ENCODE measurements at regions not wholly inside any gene's neighbourhood (a gene's known extent, or its start where the extent isn't known, plus 50 kb on each side); places are given as distances from the start of the nearest gene placed in this dataset.
"Not testable (repeated sequence)": the region's sequence is repeated elsewhere in the genome, so short reads cannot be mapped to it uniquely, and the experiment has no call there.

- H3K36me3 ChIP-seq (ENCODE audit: control insufficient read depth, insufficient read depth, low read length, severe bottlenecking) = no peaks in the 10 kb centered on the region
- no peaks in the 10 kb centered on the region for H3K9me3 ChIP-seq (ENCODE audit: control insufficient read depth, low read length)
- H3K9ac ChIP-seq (ENCODE audit: low read length) = no peak overlapping the region
- H3K4me3 ChIP-seq (ENCODE audit: low read length) = no peak overlapping the region
- H3K4me1 ChIP-seq (ENCODE audit: control insufficient read depth, insufficient read depth, low read length) = no peaks in the 10 kb centered on the region
- H3K27me3 ChIP-seq (replicated peaks; ENCODE audit: control insufficient read depth, insufficient read depth, low read length) = no peaks in the 10 kb centered on the region
- no peak for DNase-seq (ENCODE audit: low read depth)
Observed at GRCh38 chr2:83826577-83826976, 632.5 kb downstream of the SUCLG1 start.

GRCh38 chr2:83823229-83823628 lies 635.9 kb downstream of the SUCLG1 start:
- H3K9ac ChIP-seq (ENCODE audit: low read length) = no peak overlapping the region
- no peak overlapping the region for H3K4me3 ChIP-seq (ENCODE audit: low read length)
- no peaks in the 10 kb centered on the region for H3K4me1 ChIP-seq (ENCODE audit: control insufficient read depth, insufficient read depth, low read length)
- no peaks in the 10 kb centered on the region for H3K36me3 ChIP-seq (ENCODE audit: control insufficient read depth, insufficient read depth, low read length, severe bottlenecking)
- H3K27me3 ChIP-seq (replicated peaks; ENCODE audit: control insufficient read depth, insufficient read depth, low read length) = no peaks in the 10 kb centered on the region
- no peaks in the 10 kb centered on the region for H3K9me3 ChIP-seq (ENCODE audit: control insufficient read depth, low read length)
- DNase-seq (ENCODE audit: low read depth) = no peak

GRCh38 chr2:83817511-83817910 lies 641.6 kb downstream of the SUCLG1 start:
- H3K9ac ChIP-seq (ENCODE audit: low read length) = no peak overlapping the region
- DNase-seq (ENCODE audit: low read depth) = peak; percentile 43
- H3K27me3 ChIP-seq (replicated peaks; ENCODE audit: control insufficient read depth, insufficient read depth, low read length) = no peaks in the 10 kb centered on the region
- no peaks in the 10 kb centered on the region for H3K36me3 ChIP-seq (ENCODE audit: control insufficient read depth, insufficient read depth, low read length, severe bottlenecking)
- no peaks in the 10 kb centered on the region for H3K9me3 ChIP-seq (ENCODE audit: control insufficient read depth, low read length)
- no peak overlapping the region for H3K4me3 ChIP-seq (ENCODE audit: low read length)
- no peaks in the 10 kb centered on the region for H3K4me1 ChIP-seq (ENCODE audit: control insufficient read depth, insufficient read depth, low read length)

GRCh38 chr2:83808878-83809277 lies 650.2 kb downstream of the SUCLG1 start:
- Histone ChIP-seq H3K9ac (ENCODE audit: low read length) (no peak overlapping the region), H3K27me3 (replicated peaks; ENCODE audit: control insufficient read depth, insufficient read depth, low read length) (no peaks in the 10 kb centered on the region), H3K9me3 (ENCODE audit: control insufficient read depth, low read length) (no peaks in the 10 kb centered on the region), H3K36me3 (ENCODE audit: control insufficient read depth, insufficient read depth, low read length, severe bottlenecking) (no peaks in the 10 kb centered on the region), H3K4me3 (ENCODE audit: low read length) (no peak overlapping the region), H3K4me1 (ENCODE audit: control insufficient read depth, insufficient read depth, low read length) (no peaks in the 10 kb centered on the region)
- DNase-seq (ENCODE audit: low read depth) = no peak

- no peak for DNase-seq (ENCODE audit: low read depth)
- Histone ChIP-seq H3K27me3 (replicated peaks; ENCODE audit: control insufficient read depth, insufficient read depth, low read length) (no peaks in the 10 kb centered on the region), H3K9ac (ENCODE audit: low read length) (no peak overlapping the region), H3K9me3 (ENCODE audit: control insufficient read depth, low read length) (no peaks in the 10 kb centered on the region), H3K4me1 (ENCODE audit: control insufficient read depth, insufficient read depth, low read length) (no peaks in the 10 kb centered on the region), H3K4me3 (ENCODE audit: low read length) (no peak overlapping the region), H3K36me3 (ENCODE audit: control insufficient read depth, insufficient read depth, low read length, severe bottlenecking) (no peaks in the 10 kb centered on the region)
Observed at GRCh38 chr2:83802604-83803003, 656.5 kb downstream of the SUCLG1 start.

- Histone ChIP-seq H3K4me3 (ENCODE audit: low read length) (no peak overlapping the region), H3K9ac (ENCODE audit: low read length) (no peak overlapping the region), H3K27me3 (replicated peaks; ENCODE audit: control insufficient read depth, insufficient read depth, low read length) (no peaks in the 10 kb centered on the region), H3K4me1 (ENCODE audit: control insufficient read depth, insufficient read depth, low read length) (no peaks in the 10 kb centered on the region), H3K9me3 (ENCODE audit: control insufficient read depth, low read length) (no peaks in the 10 kb centered on the region), H3K36me3 (ENCODE audit: control insufficient read depth, insufficient read depth, low read length, severe bottlenecking) (no peaks in the 10 kb centered on the region)
- no peak for DNase-seq (ENCODE audit: low read depth)
Observed at GRCh38 chr2:83795777-83796176, 663.3 kb downstream of the SUCLG1 start.

GRCh38 chr2:83790467-83790866 lies 668.6 kb downstream of the SUCLG1 start:
- H3K36me3 ChIP-seq (ENCODE audit: control insufficient read depth, insufficient read depth, low read length, severe bottlenecking); H3K4me3 ChIP-seq (ENCODE audit: low read length); DNase-seq (ENCODE audit: low read depth); H3K4me1 ChIP-seq (ENCODE audit: control insufficient read depth, insufficient read depth, low read length); H3K9ac ChIP-seq (ENCODE audit: low read length); H3K9me3 ChIP-seq (ENCODE audit: control insufficient read depth, low read length); H3K27me3 ChIP-seq (replicated peaks; ENCODE audit: control insufficient read depth, insufficient read depth, low read length): not testable (repeated sequence)

GRCh38 chr2:83789674-83790073 lies 669.4 kb downstream of the SUCLG1 start:
- H3K27me3 ChIP-seq (replicated peaks; ENCODE audit: control insufficient read depth, insufficient read depth, low read length); H3K4me1 ChIP-seq (ENCODE audit: control insufficient read depth, insufficient read depth, low read length); DNase-seq (ENCODE audit: low read depth); H3K9ac ChIP-seq (ENCODE audit: low read length); H3K9me3 ChIP-seq (ENCODE audit: control insufficient read depth, low read length); H3K4me3 ChIP-seq (ENCODE audit: low read length); H3K36me3 ChIP-seq (ENCODE audit: control insufficient read depth, insufficient read depth, low read length, severe bottlenecking): not testable (repeated sequence)

- not testable (repeated sequence) for DNase-seq (ENCODE audit: low read depth); H3K4me3 ChIP-seq (ENCODE audit: low read length); H3K4me1 ChIP-seq (ENCODE audit: control insufficient read depth, insufficient read depth, low read length)
Observed at GRCh38 chr2:83788938-83789566, 670.0 kb downstream of the SUCLG1 start.

GRCh38 chr2:83787189-83787588 lies 671.9 kb downstream of the SUCLG1 start:
- H3K27me3 ChIP-seq (replicated peaks; ENCODE audit: control insufficient read depth, insufficient read depth, low read length) = no peaks in the 10 kb centered on the region
- no peaks in the 10 kb centered on the region for H3K36me3 ChIP-seq (ENCODE audit: control insufficient read depth, insufficient read depth, low read length, severe bottlenecking)
- DNase-seq (ENCODE audit: low read depth) = no peak
- no peak overlapping the region for H3K9ac ChIP-seq (ENCODE audit: low read length)
- no peak overlapping the region for H3K4me3 ChIP-seq (ENCODE audit: low read length)
- no peaks in the 10 kb centered on the region for H3K4me1 ChIP-seq (ENCODE audit: control insufficient read depth, insufficient read depth, low read length)
- H3K9me3 ChIP-seq (ENCODE audit: control insufficient read depth, low read length) = no peaks in the 10 kb centered on the region

More at GRCh38 chr2:83788938-83789566, 670.0 kb downstream of the SUCLG1 start:
- not testable (repeated sequence) for H3K27me3 ChIP-seq (replicated peaks; ENCODE audit: control insufficient read depth, insufficient read depth, low read length); H3K9me3 ChIP-seq (ENCODE audit: control insufficient read depth, low read length); H3K9ac ChIP-seq (ENCODE audit: low read length); H3K36me3 ChIP-seq (ENCODE audit: control insufficient read depth, insufficient read depth, low read length, severe bottlenecking)

GRCh38 chr2:83786140-83786539 lies 672.9 kb downstream of the SUCLG1 start:
- H3K4me3 ChIP-seq (ENCODE audit: low read length) = no peak overlapping the region
- H3K36me3 ChIP-seq (ENCODE audit: control insufficient read depth, insufficient read depth, low read length, severe bottlenecking) = no peaks in the 10 kb centered on the region

GRCh38 chr2:83784947-83785346 lies 674.1 kb downstream of the SUCLG1 start:
- Histone ChIP-seq H3K27me3 (replicated peaks; ENCODE audit: control insufficient read depth, insufficient read depth, low read length) (no peaks in the 10 kb centered on the region), H3K9me3 (ENCODE audit: control insufficient read depth, low read length) (no peaks in the 10 kb centered on the region), H3K9ac (ENCODE audit: low read length) (no peak overlapping the region), H3K4me3 (ENCODE audit: low read length) (no peak overlapping the region), H3K36me3 (ENCODE audit: control insufficient read depth, insufficient read depth, low read length, severe bottlenecking) (no peaks in the 10 kb centered on the region), H3K4me1 (ENCODE audit: control insufficient read depth, insufficient read depth, low read length) (no peaks in the 10 kb centered on the region)
- no peak for DNase-seq (ENCODE audit: low read depth)

More at GRCh38 chr2:83786140-83786539, 672.9 kb downstream of the SUCLG1 start:
- H3K9ac ChIP-seq (ENCODE audit: low read length) = no peak overlapping the region
- H3K9me3 ChIP-seq (ENCODE audit: control insufficient read depth, low read length) = no peaks in the 10 kb centered on the region
- H3K4me1 ChIP-seq (ENCODE audit: control insufficient read depth, insufficient read depth, low read length) = no peaks in the 10 kb centered on the region
- H3K27me3 ChIP-seq (replicated peaks; ENCODE audit: control insufficient read depth, insufficient read depth, low read length) = no peaks in the 10 kb centered on the region
- no peak for DNase-seq (ENCODE audit: low read depth)
